Loucy (cell line): ENCODE measurements at regions not wholly inside any gene's neighbourhood (a gene's known extent, or its start where the extent isn't known, plus 50 kb on each side); places are given as distances from the start of the nearest gene placed in this dataset.

Experiments
- H2AFZ ChIP-seq: fragments of 200-600 bp; sonication (generic); 2 replicates; pipeline ENCODE4 v1.6.0; 2016; ENCODE audit warnings: antibody characterized with exemption, mild to moderate bottlenecking, low read length, moderate library complexity
- H3F3A ChIP-seq: fragments of 200-600 bp; 2 replicates; pipeline ENCODE4 v1.6.0; 2016; ENCODE audit warnings: antibody characterized with exemption, low read depth, mild to moderate bottlenecking
- H3K27me3 ChIP-seq: fragments of 200-600 bp; sonication (generic); 2 replicates; pipeline ENCODE4 v1.6.1; 2014; ENCODE audit warnings: low read length, mild to moderate bottlenecking; ENCODE audit not compliant: insufficient read depth, poor library complexity, severe bottlenecking
- H3K36me3 ChIP-seq: fragments of 200-600 bp; sonication (generic); 2 replicates; pipeline ENCODE4 v1.6.1; 2016; ENCODE audit warnings: low read length; ENCODE audit not compliant: insufficient read depth
- H3K4me1 ChIP-seq: fragments of 200-600 bp; sonication (generic); 2 replicates; pipeline ENCODE4 v1.5.1; 2014; ENCODE audit warnings: low read length, mild to moderate bottlenecking; ENCODE audit not compliant: insufficient read depth, poor library complexity, severe bottlenecking
- H3K4me2 ChIP-seq: fragments of 200-600 bp; sonication (generic); 2 replicates; pipeline ENCODE4 v1.6.0; 2014; ENCODE audit warnings: antibody characterized with exemption, low read length, low read depth, mild to moderate bottlenecking; ENCODE audit not compliant: poor library complexity, severe bottlenecking
- H3K4me3 ChIP-seq: fragments of 200-600 bp; sonication (generic); 2 replicates; pipeline ENCODE4 v1.5.1; 2014; ENCODE audit warnings: low read length, mild to moderate bottlenecking, mixed read lengths; ENCODE audit not compliant: poor library complexity, severe bottlenecking
- H3K79me2 ChIP-seq: fragments of 200-600 bp; sonication (generic); 2 replicates; pipeline ENCODE4 v1.6.1; 2014; ENCODE audit warnings: low read length; ENCODE audit not compliant: insufficient read depth
- H3K9ac ChIP-seq: fragments of 200-600 bp; sonication (generic); 2 replicates; pipeline ENCODE4 v1.6.0; 2014; ENCODE audit warnings: mild to moderate bottlenecking, low read depth, low read length, moderate library complexity; ENCODE audit not compliant: poor library complexity, severe bottlenecking
- H3K9me2 ChIP-seq: fragments of 200-600 bp; sonication (generic); replicated peaks from 2 replicates; pipeline ENCODE4 v1.6.1; 2016; ENCODE audit warnings: low read depth, low read length, mixed read lengths
- H3K9me3 ChIP-seq: fragments of 200-600 bp; sonication (generic); 2 replicates; pipeline ENCODE4 v1.6.1; 2014; ENCODE audit warnings: mild to moderate bottlenecking, antibody characterized with exemption, low read length, low read depth; ENCODE audit not compliant: insufficient read depth
- H4K20me1 ChIP-seq: fragments of 200-600 bp; sonication (generic); 2 replicates; pipeline ENCODE4 v1.6.0; 2014; ENCODE audit warnings: antibody characterized with exemption, low read length, mild to moderate bottlenecking; ENCODE audit not compliant: insufficient read depth, poor library complexity, severe bottlenecking
- EZH2phosphoT487 ChIP-seq: fragments of 200-600 bp; IDR thresholded peaks from 2 replicates; pipeline ENCODE4 v1.6.1; 2018; ENCODE audit warnings: antibody characterized with exemption, mild to moderate bottlenecking, moderate library complexity, borderline replicate concordance
- TF ChIP-seq, protein P1 (sequence below): fragments of 200-600 bp; sonication (generic); conservative IDR thresholded peaks from 2 replicates; pipeline ENCODE4 v1.5.1; 2014; ENCODE audit warnings: mild to moderate bottlenecking, antibody characterized with exemption, low read length

DNA sequence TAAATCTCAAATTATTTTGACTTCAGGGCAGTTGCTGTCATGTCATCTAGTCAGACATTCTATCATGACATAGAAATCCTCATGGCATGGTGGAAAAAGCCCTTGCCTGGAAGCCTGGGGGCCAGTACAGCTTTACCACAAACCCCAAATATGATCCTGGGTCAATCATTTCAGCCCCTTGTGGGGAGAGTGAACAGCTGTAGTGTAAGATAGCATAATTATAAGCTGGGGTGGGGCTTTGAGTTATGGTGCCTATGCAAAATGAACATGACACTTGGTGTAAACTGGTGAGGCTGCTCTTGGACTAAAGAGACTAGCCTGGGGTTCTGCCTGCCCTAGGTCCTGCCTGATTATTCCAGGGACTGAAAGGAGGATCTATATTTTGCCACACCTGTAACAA lies 207.7 kb upstream of the DDHD1 start:
- Histone ChIP-seq H3K9me2 (no peaks in the 10 kb centered on the region), H2AFZ (no peak overlapping the region), H3K4me2 (no peak overlapping the region), H3K79me2 (no peaks in the 10 kb centered on the region), H3K4me1 (peaks cover 6% of the 10 kb centered on the region), H4K20me1 (no peaks in the 10 kb centered on the region), H3K27me3 (no peaks in the 10 kb centered on the region), H3K9me3 (no peaks in the 10 kb centered on the region), H3K9ac (no peak overlapping the region), H3K36me3 (no peaks in the 10 kb centered on the region), H3F3A (no peaks in the 10 kb centered on the region), H3K4me3 (no peak overlapping the region)
- TF ChIP-seq EZH2phosphoT487: no peak
- TF ChIP-seq, protein P1, sequence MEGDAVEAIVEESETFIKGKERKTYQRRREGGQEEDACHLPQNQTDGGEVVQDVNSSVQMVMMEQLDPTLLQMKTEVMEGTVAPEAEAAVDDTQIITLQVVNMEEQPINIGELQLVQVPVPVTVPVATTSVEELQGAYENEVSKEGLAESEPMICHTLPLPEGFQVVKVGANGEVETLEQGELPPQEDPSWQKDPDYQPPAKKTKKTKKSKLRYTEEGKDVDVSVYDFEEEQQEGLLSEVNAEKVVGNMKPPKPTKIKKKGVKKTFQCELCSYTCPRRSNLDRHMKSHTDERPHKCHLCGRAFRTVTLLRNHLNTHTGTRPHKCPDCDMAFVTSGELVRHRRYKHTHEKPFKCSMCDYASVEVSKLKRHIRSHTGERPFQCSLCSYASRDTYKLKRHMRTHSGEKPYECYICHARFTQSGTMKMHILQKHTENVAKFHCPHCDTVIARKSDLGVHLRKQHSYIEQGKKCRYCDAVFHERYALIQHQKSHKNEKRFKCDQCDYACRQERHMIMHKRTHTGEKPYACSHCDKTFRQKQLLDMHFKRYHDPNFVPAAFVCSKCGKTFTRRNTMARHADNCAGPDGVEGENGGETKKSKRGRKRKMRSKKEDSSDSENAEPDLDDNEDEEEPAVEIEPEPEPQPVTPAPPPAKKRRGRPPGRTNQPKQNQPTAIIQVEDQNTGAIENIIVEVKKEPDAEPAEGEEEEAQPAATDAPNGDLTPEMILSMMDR: no peak

DNA sequence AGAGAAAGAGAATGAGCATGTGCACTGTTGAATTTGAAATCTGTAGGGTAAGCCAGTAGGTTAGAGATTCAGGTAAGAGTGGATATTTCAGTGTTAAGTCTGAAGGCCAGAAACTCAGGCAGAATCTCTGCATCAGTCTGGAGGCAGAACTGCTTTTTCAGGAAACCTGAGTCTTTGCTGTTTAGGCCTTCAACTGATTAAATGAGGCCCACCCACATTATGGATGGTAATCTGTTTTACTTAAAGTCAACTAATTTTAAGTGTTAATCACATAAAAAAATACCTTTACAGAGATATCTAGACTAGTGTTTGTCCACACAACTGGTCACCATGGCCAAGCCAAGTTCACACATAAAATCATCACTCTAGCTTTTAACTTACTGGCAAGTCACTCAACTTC lies 205.0 kb upstream of the DDHD1 start:
- Histone ChIP-seq H3K4me3 (no peak overlapping the region), H3K9me2 (no peaks in the 10 kb centered on the region), H4K20me1 (no peaks in the 10 kb centered on the region), H3K9me3 (no peaks in the 10 kb centered on the region), H2AFZ (no peak overlapping the region), H3F3A (no peaks in the 10 kb centered on the region), H3K4me1 (peaks cover 14% of the 10 kb centered on the region), H3K36me3 (no peaks in the 10 kb centered on the region), H3K9ac (no peak overlapping the region), H3K79me2 (no peaks in the 10 kb centered on the region), H3K4me2 (no peak overlapping the region), H3K27me3 (no peaks in the 10 kb centered on the region)
- TF ChIP-seq EZH2phosphoT487: no peak
- TF ChIP-seq, protein P1: no peak

DNA sequence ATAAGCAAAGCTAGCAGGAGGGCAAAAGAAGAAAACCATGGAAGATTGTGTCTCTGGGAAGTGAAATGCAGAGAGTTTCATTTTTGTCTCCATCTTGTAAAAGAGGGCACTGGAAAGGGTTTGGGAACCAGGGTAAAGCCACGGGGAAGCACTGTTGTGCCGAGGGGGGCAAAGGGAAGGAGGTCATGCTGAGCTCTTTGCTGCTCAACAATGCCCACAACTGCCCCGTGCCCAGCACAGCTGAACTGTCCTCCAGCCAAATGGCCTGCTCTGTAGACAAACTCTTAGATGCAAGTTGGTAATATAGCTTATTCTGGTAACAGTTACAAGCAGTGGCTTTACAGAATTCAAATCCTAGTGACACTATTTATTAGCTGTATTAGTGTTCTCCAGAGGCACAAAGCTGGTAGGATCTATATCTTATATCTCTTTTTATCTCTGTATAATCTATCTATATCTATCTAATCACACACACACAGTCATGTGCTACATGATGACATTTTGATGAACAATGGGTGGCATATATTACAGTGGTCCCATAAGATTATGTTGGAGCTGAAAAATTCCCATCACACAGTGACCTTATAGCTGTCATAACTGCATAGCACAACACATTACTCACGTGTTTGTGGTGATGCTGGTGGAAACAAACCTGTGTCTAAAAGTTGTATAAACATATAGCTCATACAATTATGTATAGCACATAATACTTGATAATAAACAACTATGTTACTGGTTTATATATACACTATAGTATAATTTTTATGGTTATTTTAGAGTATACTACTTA lies 203.4 kb upstream of the DDHD1 start:
- Histone ChIP-seq H3K4me2 (no peak overlapping the region), H3K4me3 (no peak overlapping the region), H3K36me3 (no peaks in the 10 kb centered on the region), H3K79me2 (no peaks in the 10 kb centered on the region), H3K9me3 (no peaks in the 10 kb centered on the region), H3K9me2 (no peaks in the 10 kb centered on the region), H3K9ac (no peak overlapping the region), H3K4me1 (peaks cover 15% of the 10 kb centered on the region), H4K20me1 (no peaks in the 10 kb centered on the region), H3K27me3 (no peaks in the 10 kb centered on the region), H2AFZ (no peak overlapping the region), H3F3A (no peaks in the 10 kb centered on the region)
- TF ChIP-seq, protein P1: no peak
- no peak for TF ChIP-seq EZH2phosphoT487
